Prostate gland (tissue), 2 donors: ENCODE measurements at regions not wholly inside any gene's neighbourhood (a gene's known extent, or its start where the extent isn't known, plus 50 kb on each side); places are given as distances from the start of the nearest gene placed in this dataset.

Experiments
- DNase-seq: peaks from one replicate; pipeline ENCODE4 v3.0.0-alpha.2; 2019; ENCODE audit warnings: low spot score
- H3K27ac ChIP-seq, 2 donors: fragments of 200-600 bp; sonication (generic); 2 replicates each; pipeline ENCODE4 v1.5.1; 2017 to 2019
- H3K27me3 ChIP-seq: fragments of 200-600 bp; sonication (generic); replicated peaks from 2 replicates; pipeline ENCODE4 v1.5.1; 2019; ENCODE audit not compliant: insufficient read depth
- H3K36me3 ChIP-seq, 2 donors: fragments of 200-600 bp; sonication (generic); 1 replicate in 1 of 2; 2 replicates in 1 of 2; pipeline versions ENCODE4 v1.5.1 to v1.8.1; 2017 to 2019
- H3K4me1 ChIP-seq: fragments of 200-600 bp; sonication (generic); replicated peaks from 2 replicates; pipeline ENCODE4 v1.5.1; 2019
- H3K4me3 ChIP-seq, 2 donors: fragments of 200-600 bp; sonication (generic); 2 replicates each; pipeline ENCODE4 v1.5.1; 2017 to 2019
- H3K9me3 ChIP-seq: fragments of 200-600 bp; sonication (generic); 2 replicates; pipeline ENCODE4 v1.5.1; 2017
- POLR2A ChIP-seq: fragments of 450-650 bp; IDR thresholded peaks from one replicate; pipeline ENCODE4 v1.6.1; 2016; ENCODE audit warnings: antibody characterized with exemption, mild to moderate bottlenecking
- POLR2AphosphoS5 ChIP-seq: sonication (generic); formaldehyde crosslinking; IDR thresholded peaks from one replicate; pipeline ENCODE4 v1.6.1; 2017; ENCODE audit warnings: antibody characterized with exemption
- WGBS: methylation state at CpG from one replicate; pipeline ENCODE4 v1.1.5; 2018; 5-methylcytosine and 5-hydroxymethylcytosine counted together
- intact Hi-C: fragments of 100-400 bp; cut with DNase I; formaldehyde crosslinking; loops from one replicate; pipeline ENCODE4 v1.14.2; 2022
- TF ChIP-seq, protein P1 (sequence below), 4 experiments: fragments of 200-600 bp in 2 of 4; fragments of 450-650 bp in 2 of 4; sonication (generic) in 2 of 4; IDR thresholded peaks; 1 replicate in 3 of 4; 2 replicates in 1 of 4; pipeline ENCODE4 v1.5.1; 2016 to 2019; ENCODE audit warnings: antibody characterized with exemption in 4 of 4, mild to moderate bottlenecking in 2 of 4, moderate library complexity in 2 of 4

DNA sequence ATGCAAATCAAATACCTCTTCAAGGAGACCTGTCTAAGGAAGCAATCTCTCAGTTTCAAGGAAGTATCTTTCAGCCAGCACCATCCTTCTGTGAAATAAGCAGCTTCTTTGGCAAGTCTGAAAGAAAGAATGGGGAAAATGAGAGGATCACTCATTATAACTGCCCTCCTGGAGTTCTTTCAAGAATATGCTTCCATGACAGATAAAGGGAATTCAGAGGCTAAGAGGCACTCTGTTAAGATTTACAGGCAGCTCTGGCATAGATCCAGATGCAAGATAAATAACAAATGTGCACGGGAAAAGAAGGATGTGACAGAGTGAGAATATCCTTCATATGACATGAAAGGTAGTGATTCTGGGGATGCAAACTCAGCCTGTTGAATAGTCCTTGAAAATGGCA is 348.2 kb upstream of the CCNG1 start:
- Histone ChIP-seq H3K9me3 (no peaks in the 10 kb centered on the region), H3K4me3 (no peak overlapping the region)
- TF ChIP-seq, protein P1, sequence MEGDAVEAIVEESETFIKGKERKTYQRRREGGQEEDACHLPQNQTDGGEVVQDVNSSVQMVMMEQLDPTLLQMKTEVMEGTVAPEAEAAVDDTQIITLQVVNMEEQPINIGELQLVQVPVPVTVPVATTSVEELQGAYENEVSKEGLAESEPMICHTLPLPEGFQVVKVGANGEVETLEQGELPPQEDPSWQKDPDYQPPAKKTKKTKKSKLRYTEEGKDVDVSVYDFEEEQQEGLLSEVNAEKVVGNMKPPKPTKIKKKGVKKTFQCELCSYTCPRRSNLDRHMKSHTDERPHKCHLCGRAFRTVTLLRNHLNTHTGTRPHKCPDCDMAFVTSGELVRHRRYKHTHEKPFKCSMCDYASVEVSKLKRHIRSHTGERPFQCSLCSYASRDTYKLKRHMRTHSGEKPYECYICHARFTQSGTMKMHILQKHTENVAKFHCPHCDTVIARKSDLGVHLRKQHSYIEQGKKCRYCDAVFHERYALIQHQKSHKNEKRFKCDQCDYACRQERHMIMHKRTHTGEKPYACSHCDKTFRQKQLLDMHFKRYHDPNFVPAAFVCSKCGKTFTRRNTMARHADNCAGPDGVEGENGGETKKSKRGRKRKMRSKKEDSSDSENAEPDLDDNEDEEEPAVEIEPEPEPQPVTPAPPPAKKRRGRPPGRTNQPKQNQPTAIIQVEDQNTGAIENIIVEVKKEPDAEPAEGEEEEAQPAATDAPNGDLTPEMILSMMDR (IDR thresholded peaks at IDR 0.05): no peak
- TF ChIP-seq POLR2AphosphoS5 (no peak), POLR2A (no peak)

DNA sequence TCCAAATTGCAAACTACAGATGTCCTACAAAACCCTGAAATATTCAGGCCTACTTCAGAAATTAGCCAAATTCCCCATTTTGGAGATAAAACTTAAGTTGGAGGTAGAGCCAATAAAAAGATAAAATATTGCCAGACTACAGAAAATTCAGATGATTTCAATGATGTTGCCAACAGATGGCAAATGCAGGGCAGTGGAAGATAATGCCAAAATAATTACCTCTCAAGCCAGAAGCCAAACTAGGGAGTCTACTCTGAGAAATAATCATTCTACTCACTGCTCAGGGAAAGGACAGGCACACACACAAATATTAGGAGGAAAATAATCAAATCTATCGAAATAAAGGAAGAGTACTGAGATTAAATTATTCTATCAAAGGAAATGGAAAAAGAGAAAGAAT is 347.5 kb upstream of the CCNG1 start:
- intact Hi-C loops: no loop called here
- DNase-seq: no peak
- Histone ChIP-seq H3K27ac (no peak overlapping the region), H3K4me1 (no peaks in the 10 kb centered on the region), H3K27me3 (no peaks in the 10 kb centered on the region), H3K4me3 (no peak overlapping the region), H3K36me3 (no peaks in the 10 kb centered on the region), H3K9me3 (no peaks in the 10 kb centered on the region)
- no peak for TF ChIP-seq POLR2AphosphoS5
- TF ChIP-seq, protein P1 (IDR thresholded peaks at IDR 0.05): no peak
- TF ChIP-seq POLR2A: no peak
- 89% methylated on average over 1 of the region's 1 CpG for WGBS

More for the DNA sequence above, 348.2 kb upstream of the CCNG1 start:
- 16% methylated on average over 1 of the region's 1 CpG for WGBS
- Histone ChIP-seq H3K27ac (no peak overlapping the region), H3K27me3 (no peaks in the 10 kb centered on the region), H3K36me3 (no peaks in the 10 kb centered on the region), H3K4me1 (no peaks in the 10 kb centered on the region)
- DNase-seq: no peak
- intact Hi-C loops: no loop called here

DNA sequence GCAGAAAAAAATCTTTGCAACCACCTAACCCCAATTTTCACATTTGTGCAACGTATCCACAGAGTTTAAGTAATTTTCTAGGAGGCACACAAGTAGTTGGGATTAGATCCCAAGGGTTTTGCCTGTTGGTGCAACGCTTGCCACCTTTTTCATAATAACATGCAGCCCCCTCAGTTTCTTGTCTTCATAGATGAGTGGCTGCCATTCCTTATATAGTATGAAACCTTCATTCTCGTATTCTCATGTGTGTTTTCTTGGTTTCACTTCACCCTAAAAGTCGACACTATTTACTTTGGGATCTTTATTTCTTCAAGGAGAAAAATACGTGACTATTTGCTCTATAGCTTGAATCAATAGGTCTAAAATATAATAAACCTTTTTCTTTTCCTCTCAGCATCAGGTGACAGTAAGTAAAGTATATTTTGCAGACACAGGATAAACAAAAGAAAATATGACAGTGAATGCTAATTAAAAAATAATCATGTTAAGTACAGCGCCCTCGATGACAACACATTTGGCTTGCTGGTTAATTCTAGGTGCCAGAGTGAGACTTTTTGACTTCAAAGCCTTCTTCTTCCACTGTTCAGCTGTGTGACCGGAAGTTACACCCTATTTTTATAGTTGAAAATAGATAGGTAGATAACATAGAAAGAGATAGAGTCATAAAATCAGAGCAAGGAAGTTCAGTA is 342.8 kb upstream of the CCNG1 start:
- Histone ChIP-seq H3K27me3 (no peaks in the 10 kb centered on the region), H3K4me1 (no peaks in the 10 kb centered on the region), H3K27ac (no peak overlapping the region), H3K36me3 (no peaks in the 10 kb centered on the region), H3K9me3 (no peaks in the 10 kb centered on the region), H3K4me3 (no peak overlapping the region)
- intact Hi-C loops: no loop called here
- 34% methylated on average over 8 of the region's 8 CpGs for WGBS
- TF ChIP-seq POLR2AphosphoS5 (no peak), POLR2A (no peak)
- TF ChIP-seq, protein P1 (IDR thresholded peaks at IDR 0.05): no peak
- no peak for DNase-seq

DNA sequence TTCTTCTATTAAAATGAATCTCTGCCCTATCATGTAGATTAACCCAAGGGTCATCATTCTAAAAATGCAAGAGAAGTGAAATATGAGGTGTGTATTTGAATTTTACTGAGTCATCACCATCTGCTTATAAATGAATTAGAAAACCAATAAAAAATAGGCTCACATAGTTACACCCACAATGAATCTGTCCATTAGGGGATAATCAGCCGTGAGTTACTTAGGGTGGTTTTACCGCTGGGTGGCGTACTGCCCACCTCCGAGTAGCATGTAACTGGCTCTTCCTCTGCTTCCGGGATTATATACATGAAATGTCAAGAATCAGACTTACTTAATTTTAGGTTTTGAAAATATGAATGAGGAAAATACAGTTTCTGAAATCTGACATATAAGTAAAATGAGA is 332.9 kb upstream of the CCNG1 start:
- no peak overlapping the region for H3K27ac ChIP-seq
- TF ChIP-seq POLR2A (no peak), POLR2AphosphoS5 (no peak)
- TF ChIP-seq, protein P1 (IDR thresholded peaks at IDR 0.05): no peak
- no peak for DNase-seq
- H3K4me3 ChIP-seq: no peak overlapping the region
- no peaks in the 10 kb centered on the region for H3K27me3 ChIP-seq
- H3K36me3 ChIP-seq: no peaks in the 10 kb centered on the region
- no peaks in the 10 kb centered on the region for H3K9me3 ChIP-seq
- WGBS: 29% methylated on average over 5 of the region's 5 CpGs
- intact Hi-C loops: no loop called here
- no peaks in the 10 kb centered on the region for H3K4me1 ChIP-seq

DNA sequence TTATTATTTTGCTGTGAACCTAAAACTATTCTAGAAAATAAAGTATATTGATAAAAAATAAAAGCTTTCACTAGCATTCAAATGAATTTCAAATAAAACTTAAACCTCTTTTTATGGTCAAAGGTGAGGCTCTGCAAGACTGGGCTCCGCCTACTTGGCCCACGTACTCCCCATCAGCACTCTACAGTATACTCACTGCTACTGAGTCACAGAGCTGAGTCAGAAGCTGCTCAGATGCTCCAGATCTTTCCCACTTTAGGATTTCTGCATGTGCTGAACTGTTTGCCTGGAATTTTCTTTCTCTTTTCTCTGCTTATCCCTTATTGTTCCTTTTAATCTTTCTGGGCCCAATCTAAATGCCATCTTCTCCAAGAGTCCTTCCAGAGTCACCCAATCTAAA is 331.9 kb upstream of the CCNG1 start:
- Histone ChIP-seq H3K27me3 (no peaks in the 10 kb centered on the region), H3K36me3 (no peaks in the 10 kb centered on the region), H3K9me3 (no peaks in the 10 kb centered on the region), H3K4me1 (no peaks in the 10 kb centered on the region), H3K27ac (no peak overlapping the region), H3K4me3 (no peak overlapping the region)
- no peak for DNase-seq
- intact Hi-C loops: no loop called here
- WGBS: 64% methylated on average over 2 of the region's 2 CpGs
- TF ChIP-seq, protein P1 (IDR thresholded peaks at IDR 0.05): no peak
- TF ChIP-seq POLR2A: no peak
- no peak for TF ChIP-seq POLR2AphosphoS5
